ENCODE measurements at regions not wholly inside any gene's neighbourhood (a gene's known extent, or its start where the extent isn't known, plus 50 kb on each side); places are given as distances from the start of the nearest gene placed in this dataset.
A peak's percentile ranks its signal among the peaks of the same experiment; 100 is the strongest.

- H3K4me3 ChIP-seq: no peak overlapping the region
- H3K27me3 ChIP-seq (ENCODE audit: control insufficient read depth in 3 of 3, insufficient read depth in 3 of 3, low read length in 2 of 3): no peaks in the 10 kb centered on the region
- H3K9ac ChIP-seq (ENCODE audit: insufficient read depth in 1 of 2, low read length in 2 of 2): no peak overlapping the region
- ATAC-seq (ENCODE audit: insufficient read depth, low FRiP score): no peak
- no peaks in the 10 kb centered on the region for H3K9me3 ChIP-seq (ENCODE audit: control insufficient read depth in 4 of 4, insufficient read depth in 3 of 4, low read length in 3 of 4)
- whole genome bisulfite sequencing, 2 donors: 93% methylated on average over 3 of the region's 3 CpGs
- H3K4me1 ChIP-seq (ENCODE audit: control insufficient read depth in 5 of 5, insufficient read depth in 5 of 5, low read length in 5 of 5): peaks cover 0 to 15% (median 0%) of the 10 kb centered on the region in 5 donors
- no peaks in the 10 kb centered on the region for H3K36me3 ChIP-seq (ENCODE audit: control insufficient read depth in 4 of 4, insufficient read depth in 4 of 4, low read length in 4 of 4)
- DNase-seq: no peak
- TF ChIP-seq CTCF (IDR thresholded peaks at IDR 0.05; ENCODE audit: control extremely low read depth, extremely low read depth): no peak
- no peak overlapping the region for H3K27ac ChIP-seq (ENCODE audit: low read depth in 1 of 2, low read length in 1 of 2)
These were observed 1155.5 kb upstream of the TENM4 start for GRCh38 chr11:80596291-80596810.

GRCh38 chr11:80595011-80595410 lies 1154.2 kb upstream of the TENM4 start:
- no peaks in the 10 kb centered on the region for H3K9me3 ChIP-seq (ENCODE audit: control insufficient read depth in 4 of 4, insufficient read depth in 3 of 4, low read length in 3 of 4)
- no peak for TF ChIP-seq CTCF (IDR thresholded peaks at IDR 0.05; ENCODE audit: control extremely low read depth, extremely low read depth)
- H3K36me3 ChIP-seq (ENCODE audit: control insufficient read depth in 4 of 4, insufficient read depth in 4 of 4, low read length in 4 of 4): no peaks in the 10 kb centered on the region
- no peaks in the 10 kb centered on the region for H3K27me3 ChIP-seq (ENCODE audit: control insufficient read depth in 3 of 3, insufficient read depth in 3 of 3, low read length in 2 of 3)
- H3K4me1 ChIP-seq (ENCODE audit: control insufficient read depth in 5 of 5, insufficient read depth in 5 of 5, low read length in 5 of 5): peaks cover 0 to 15% (median 0%) of the 10 kb centered on the region in 5 donors
- DNase-seq (peak in 2 of 3 donors; percentile 53 to 71), ATAC-seq (ENCODE audit: insufficient read depth, low FRiP score) (no peak)
- 25 to 39% methylated on average over 4 of the region's 4 CpGs for WGBS, 2 donors
- H3K9ac ChIP-seq (ENCODE audit: insufficient read depth in 1 of 2, low read length in 2 of 2): no peak overlapping the region
- H3K4me3 ChIP-seq: no peak overlapping the region
- H3K27ac ChIP-seq (ENCODE audit: low read depth in 1 of 2, low read length in 1 of 2): no peak overlapping the region

- H3K9me3 ChIP-seq (ENCODE audit: control insufficient read depth in 4 of 4, insufficient read depth in 3 of 4, low read length in 3 of 4): no peaks in the 10 kb centered on the region
- no peak overlapping the region for H3K9ac ChIP-seq (ENCODE audit: insufficient read depth in 1 of 2, low read length in 2 of 2)
- TF ChIP-seq CTCF (IDR thresholded peaks at IDR 0.05; ENCODE audit: control extremely low read depth, extremely low read depth): no peak
- DNase-seq: peak in 2 of 3 donors; percentile 23 to 29
- H3K4me3 ChIP-seq: no peak overlapping the region
- no peaks in the 10 kb centered on the region for H3K36me3 ChIP-seq (ENCODE audit: control insufficient read depth in 4 of 4, insufficient read depth in 4 of 4, low read length in 4 of 4)
- WGBS, 2 donors: 37 to 39% methylated on average over 2 of the region's 2 CpGs
- H3K27ac ChIP-seq (ENCODE audit: low read depth in 1 of 2, low read length in 1 of 2): no peak overlapping the region
- H3K4me1 ChIP-seq (ENCODE audit: control insufficient read depth in 5 of 5, insufficient read depth in 5 of 5, low read length in 5 of 5): peaks cover 0 to 15% (median 0%) of the 10 kb centered on the region in 5 donors
- no peaks in the 10 kb centered on the region for H3K27me3 ChIP-seq (ENCODE audit: control insufficient read depth in 3 of 3, insufficient read depth in 3 of 3, low read length in 2 of 3)
- ATAC-seq (ENCODE audit: insufficient read depth, low FRiP score): no peak
These were observed 1153.0 kb upstream of the TENM4 start for GRCh38 chr11:80593648-80594374.

Measured in lung (tissue), 11 donors.